ENCODE measurements at regions not wholly inside any gene's neighbourhood (a gene's known extent, or its start where the extent isn't known, plus 50 kb on each side); places are given as distances from the start of the nearest gene placed in this dataset.

DNA sequence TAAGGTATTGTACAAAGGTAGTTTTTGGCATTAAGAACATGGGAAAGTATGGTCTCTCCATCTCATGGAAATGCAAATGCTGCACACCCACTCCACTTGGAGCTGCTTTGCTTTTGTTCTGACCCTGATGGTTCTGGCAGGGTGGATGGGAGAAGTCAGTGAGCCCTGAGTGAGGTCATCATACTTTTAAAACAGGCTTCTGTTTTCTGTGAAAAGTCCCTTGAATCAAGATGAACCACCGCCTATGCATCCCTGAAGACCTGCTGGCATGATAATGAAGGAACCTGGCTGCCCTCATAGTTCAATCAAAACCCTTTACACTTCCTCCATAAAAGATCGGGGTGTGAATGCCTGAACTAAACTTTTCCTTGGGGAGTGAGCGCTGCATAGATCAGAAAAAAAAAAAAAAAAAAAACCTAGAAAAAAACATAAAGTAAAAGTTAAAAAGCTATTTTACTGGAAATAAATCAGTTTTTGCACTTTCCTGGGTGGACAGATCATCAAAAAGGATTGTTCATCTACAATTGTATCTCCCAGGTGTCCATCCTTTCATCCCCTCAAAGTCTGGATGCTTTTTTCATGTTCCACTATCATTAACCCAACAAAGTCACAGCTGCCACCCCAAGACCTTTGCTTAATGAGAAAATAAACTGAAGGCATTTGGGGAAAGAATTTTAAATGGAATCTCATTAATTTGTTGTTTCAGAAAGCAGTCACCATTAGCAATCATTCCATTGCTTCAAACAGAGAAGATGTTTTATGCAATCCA lies 728.1 kb upstream of the DDX18 start:
- Histone ChIP-seq H3K9me2 (ENCODE audit: insufficient read depth) (no peaks in the 10 kb centered on the region), H3K27ac (ENCODE audit: low read depth) (no peak overlapping the region), H4K20me1 (replicated peaks; ENCODE audit: insufficient read depth) (no peaks in the 10 kb centered on the region), H3K27me3 (ENCODE audit: insufficient read depth) (peaks cover 42% of the 10 kb centered on the region), H3K4me1 (ENCODE audit: insufficient read depth) (peaks cover 23% of the 10 kb centered on the region), H3K36me3 (ENCODE audit: insufficient read depth) (no peaks in the 10 kb centered on the region), H3F3A (replicated peaks; ENCODE audit: low read depth) (no peaks in the 10 kb centered on the region; the same call in 1 of the 2 replicates), H2AFZ (no peak overlapping the region), H3K79me2 (replicated peaks; ENCODE audit: insufficient read depth) (no peaks in the 10 kb centered on the region), H3K4me2 (peak overlapping the region; percentile 60; the same call in 1 of the 2 replicates), H3K4me3 (no peak overlapping the region)
- Mint-ChIP-seq H3K4me3 (no peak overlapping the region), H3K36me3 (ENCODE audit: low read depth) (no peaks in the 10 kb centered on the region), H3K4me1 (peaks cover 36% of the 10 kb centered on the region), H3K9me3 (no peaks in the 10 kb centered on the region), H3K27ac (no peak overlapping the region), H3K27me3 (ENCODE audit: insufficient read depth, low read depth, poor library complexity) (peaks cover 6% of the 10 kb centered on the region)
- no peak for DNase-seq (ENCODE audit: low spot score)
- ATAC-seq, result no peak
- TF ChIP-seq POLR2AphosphoS5 (IDR thresholded peaks at IDR 0.05; ENCODE audit: low read depth), result no peak
- TF ChIP-seq EZH2 (IDR thresholded peaks at IDR 0.05; ENCODE audit: low read depth, unreplicated experiment), result no peak
- TF ChIP-seq ZNF114 (CRISPR knock-in tag; IDR thresholded peaks at IDR 0.05), result no peak
- TF ChIP-seq REST (IDR thresholded peaks at IDR 0.05; ENCODE audit: unreplicated experiment), result no peak

- Mint-ChIP-seq H3K36me3 (ENCODE audit: low read depth) (no peaks in the 10 kb centered on the region), H3K9me3 (no peaks in the 10 kb centered on the region), H3K27ac (no peak overlapping the region), H3K4me3 (peak overlapping the region; percentile 50; the same call in 1 of the 3 replicates), H3K27me3 (ENCODE audit: insufficient read depth, low read depth, poor library complexity) (peaks cover 6% of the 10 kb centered on the region), H3K4me1 (peaks cover 36% of the 10 kb centered on the region)
- ATAC-seq, result no peak
- Histone ChIP-seq H3F3A (replicated peaks; ENCODE audit: low read depth) (no peaks in the 10 kb centered on the region; the same call in 1 of the 2 replicates), H3K79me2 (replicated peaks; ENCODE audit: insufficient read depth) (no peaks in the 10 kb centered on the region), H3K9me2 (ENCODE audit: insufficient read depth) (no peaks in the 10 kb centered on the region), H3K4me2 (peak overlapping the region; percentile 60), H3K36me3 (ENCODE audit: insufficient read depth) (no peaks in the 10 kb centered on the region), H3K27me3 (ENCODE audit: insufficient read depth) (peaks cover 42% of the 10 kb centered on the region), H3K27ac (ENCODE audit: low read depth) (no peak overlapping the region), H4K20me1 (replicated peaks; ENCODE audit: insufficient read depth) (no peaks in the 10 kb centered on the region), H3K4me1 (ENCODE audit: insufficient read depth) (peaks cover 23% of the 10 kb centered on the region), H2AFZ (no peak overlapping the region), H3K4me3 (peak overlapping the region; percentile 21; the same call in 1 of the 2 replicates)
- TF ChIP-seq EZH2 (IDR thresholded peaks at IDR 0.05; ENCODE audit: low read depth, unreplicated experiment), result no peak
- TF ChIP-seq CREB1 (CRISPR knock-in tag; IDR thresholded peaks at IDR 0.05; ENCODE audit: low read depth), result no peak
- TF ChIP-seq EZH2phosphoT487 (IDR thresholded peaks at IDR 0.05; ENCODE audit: unreplicated experiment), result no peak
- no peak for TF ChIP-seq ZNF114 (CRISPR knock-in tag; IDR thresholded peaks at IDR 0.05)
- no peak for DNase-seq (ENCODE audit: low spot score)
Measured at GRCh38 chr2:117086943-117087250, 727.6 kb upstream of the DDX18 start.
